Hindlimb muscle (tissue), 1 donor: ENCODE measurements at regions not wholly inside any gene's neighbourhood (a gene's known extent, or its start where the extent isn't known, plus 50 kb on each side); places are given as distances from the start of the nearest gene placed in this dataset.
A peak's percentile ranks its signal among the peaks of the same experiment; 100 is the strongest.

ENCODE experiments used
- DNase-seq: peaks from one replicate; pipeline ENCODE4 v3.0.0-alpha.2; 2013

GRCh38 chr14:34241185-34241711 is 220.8 kb downstream of the SPTSSA start:
- DNase-seq: no peak

DNA sequence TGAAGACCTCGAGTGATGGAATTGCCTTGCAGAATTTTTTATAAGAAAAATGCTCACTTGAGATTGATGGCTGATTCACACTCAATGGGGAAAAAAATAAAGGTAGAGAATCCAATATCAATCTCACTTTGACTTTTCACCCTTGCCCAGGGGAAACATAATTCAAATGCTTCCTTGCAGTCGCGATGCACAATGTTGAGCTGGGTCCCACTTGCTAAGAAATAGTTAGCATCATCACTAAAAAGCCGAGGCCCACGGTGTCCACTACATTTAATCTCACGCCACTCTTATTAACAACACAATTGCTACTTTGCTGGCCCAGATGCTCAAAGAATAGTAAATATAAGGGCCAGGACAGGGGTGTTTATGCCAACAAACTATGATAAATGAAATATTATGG is 223.4 kb downstream of the SPTSSA start:
- no peak for DNase-seq

- DNase-seq: no peak
Measured at GRCh38 chr14:34237677-34238076, 224.4 kb downstream of the SPTSSA start.

- DNase-seq: no peak
Measured at GRCh38 chr14:34237081-34237480, 225.0 kb downstream of the SPTSSA start.

GRCh38 chr14:34235643-34236300 is 226.3 kb downstream of the SPTSSA start:
- DNase-seq: no peak

GRCh38 chr14:34234258-34234657 is 227.8 kb downstream of the SPTSSA start:
- no peak for DNase-seq

- DNase-seq: no peak
Measured at GRCh38 chr14:34233619-34234018, 228.4 kb downstream of the SPTSSA start.

DNA sequence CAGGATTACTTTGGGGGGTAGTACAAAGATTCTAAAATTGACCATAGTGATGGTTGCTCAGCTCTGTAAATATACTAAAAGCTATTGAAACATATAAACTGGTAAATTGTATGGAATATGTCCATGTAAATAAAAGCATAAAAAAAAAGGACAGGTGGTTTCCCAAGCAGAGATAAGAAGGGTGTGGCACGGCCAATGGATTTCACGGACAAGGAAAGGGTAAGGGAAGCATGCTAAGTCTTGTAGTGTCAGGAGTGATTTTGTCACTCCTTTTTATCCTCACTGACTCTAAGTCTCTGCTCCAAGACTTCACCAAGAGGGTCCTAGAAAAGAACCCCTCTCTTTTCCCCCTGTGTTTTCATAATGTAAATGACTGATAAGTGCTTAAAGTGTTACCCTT is 229.2 kb downstream of the SPTSSA start:
- no peak for DNase-seq

- DNase-seq: no peak
Measured at GRCh38 chr14:34231626-34232025, 230.4 kb downstream of the SPTSSA start.

- DNase-seq: no peak
Measured at GRCh38 chr14:34229140-34229539, 232.9 kb downstream of the SPTSSA start.

GRCh38 chr14:34228650-34228976 is 233.4 kb downstream of the SPTSSA start:
- DNase-seq: no peak

- DNase-seq: peak; percentile 72
Measured at GRCh38 chr14:34227834-34228649, 234.0 kb downstream of the SPTSSA start.

- no peak for DNase-seq
Measured at GRCh38 chr14:34224221-34224620, 237.8 kb downstream of the SPTSSA start.

GRCh38 chr14:34223373-34224148 is 238.5 kb downstream of the SPTSSA start:
- no peak for DNase-seq

DNA sequence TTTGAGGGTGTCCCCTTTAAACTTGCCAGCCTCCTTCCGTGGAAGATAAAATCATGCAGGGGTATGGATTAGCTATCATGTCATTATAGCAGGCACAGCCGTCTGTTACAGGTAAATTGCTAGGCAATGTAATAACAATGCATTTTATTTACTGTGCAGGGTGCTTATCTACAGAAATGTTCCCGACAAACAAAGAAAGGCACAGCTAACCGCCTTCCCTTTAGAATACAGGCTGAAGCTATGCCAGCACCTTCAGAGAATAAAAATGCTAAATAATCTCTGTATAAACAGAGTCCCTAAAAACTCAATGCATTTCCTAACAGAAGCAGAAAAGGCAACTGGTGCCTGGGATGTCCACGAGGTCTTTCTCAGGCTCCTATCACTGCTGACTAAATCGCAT is 239.2 kb downstream of the SPTSSA start:
- no peak for DNase-seq

GRCh38 chr14:34222122-34222521 is 239.9 kb downstream of the SPTSSA start:
- no peak for DNase-seq

- DNase-seq: no peak
Measured at GRCh38 chr14:34220921-34221320, 241.1 kb downstream of the SPTSSA start.

- no peak for DNase-seq
Measured at GRCh38 chr14:34220378-34220706, 241.7 kb downstream of the SPTSSA start.

DNA sequence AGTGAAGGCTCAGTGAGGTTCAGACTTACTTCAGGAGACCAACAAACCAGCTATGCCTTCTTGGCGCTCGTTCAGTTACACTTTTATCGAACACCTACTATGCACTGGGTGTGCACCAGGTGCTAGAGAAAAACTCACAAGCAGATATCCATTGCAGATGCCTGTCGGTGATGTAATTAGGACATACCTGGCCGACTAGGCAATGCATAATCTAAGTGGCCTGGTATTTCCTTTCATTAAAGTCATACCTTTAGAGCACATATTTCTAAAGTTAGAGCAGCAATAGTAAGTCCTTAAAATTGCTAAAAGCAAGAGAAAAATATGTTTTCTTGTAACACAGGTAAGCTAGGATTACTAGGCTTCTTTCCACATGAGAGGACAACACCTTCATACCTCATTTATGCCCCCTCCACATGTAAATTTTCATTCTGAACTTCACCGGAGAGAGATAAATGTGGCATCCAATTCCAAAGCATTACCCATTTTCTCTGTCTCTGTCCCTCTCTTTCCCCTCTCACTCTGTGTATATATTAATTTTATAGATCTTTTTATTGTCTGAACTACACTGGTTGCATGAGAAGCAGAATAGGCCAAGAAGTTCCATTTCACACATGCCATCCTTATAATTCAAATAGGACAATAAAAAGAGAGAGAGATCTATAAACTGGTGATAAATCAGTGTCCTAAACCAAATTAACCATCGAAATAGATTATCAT is 242.2 kb downstream of the SPTSSA start:
- no peak for DNase-seq

GRCh38 chr14:34218881-34219280 is 243.2 kb downstream of the SPTSSA start:
- no peak for DNase-seq

GRCh38 chr14:34214961-34215360 is 247.1 kb downstream of the SPTSSA start:
- no peak for DNase-seq

- DNase-seq: no peak
Measured at GRCh38 chr14:34213332-34213731, 248.7 kb downstream of the SPTSSA start.
